Activated T-cell treated with anti-CD3 and anti-CD28 coated beads for 24 hours (primary cell): ENCODE measurements at regions not wholly inside any gene's neighbourhood (a gene's known extent, or its start where the extent isn't known, plus 50 kb on each side); places are given as distances from the start of the nearest gene placed in this dataset.

Experiments used
- DNase-seq: peaks from one replicate; pipeline ENCODE4 v3.0.0-alpha.2; 2020; ENCODE audit warnings: low read depth

DNA sequence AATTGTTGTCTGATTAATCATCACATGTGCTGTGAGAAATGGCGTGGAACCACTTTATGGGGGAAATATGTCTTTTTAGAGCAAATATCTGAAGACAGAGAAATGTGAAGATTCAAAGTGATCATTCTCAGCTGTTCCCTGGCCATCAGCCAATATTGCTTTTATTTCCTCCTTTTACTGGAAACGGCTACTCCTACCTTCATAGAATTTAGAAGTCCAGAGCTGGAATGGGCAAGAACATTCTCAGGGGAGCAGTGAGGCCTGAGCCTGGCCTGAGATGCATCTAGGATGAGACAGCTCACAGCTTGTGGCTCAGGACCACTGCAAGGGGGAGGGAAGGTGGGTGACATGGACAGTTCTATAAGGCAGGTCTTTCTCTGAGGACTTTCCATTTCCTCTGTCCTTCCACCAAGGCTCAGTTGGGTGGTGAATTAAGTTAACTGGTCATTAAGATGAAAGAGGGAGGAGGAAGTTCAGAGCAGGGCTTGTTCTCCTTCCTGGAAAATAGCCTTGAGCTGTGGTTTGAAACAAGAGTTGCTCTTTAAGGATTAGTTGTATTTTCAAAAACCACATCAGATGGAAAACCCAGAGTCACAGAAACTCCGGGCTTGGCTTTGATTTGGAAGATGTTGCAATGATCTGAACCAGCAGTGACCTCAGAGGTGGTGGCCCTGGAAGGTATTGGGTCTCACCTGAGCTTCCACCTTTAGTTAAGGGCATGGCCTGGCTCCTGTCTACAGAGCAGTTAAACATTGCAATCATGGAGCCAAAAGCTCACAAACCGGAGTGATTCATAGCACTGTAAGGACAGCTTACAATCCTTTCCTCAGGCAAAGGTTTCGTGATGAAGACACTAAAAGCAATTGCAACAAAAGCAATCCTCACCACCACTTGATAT, 144.3 kb downstream of the VAPA start:
- no peak for DNase-seq

DNA sequence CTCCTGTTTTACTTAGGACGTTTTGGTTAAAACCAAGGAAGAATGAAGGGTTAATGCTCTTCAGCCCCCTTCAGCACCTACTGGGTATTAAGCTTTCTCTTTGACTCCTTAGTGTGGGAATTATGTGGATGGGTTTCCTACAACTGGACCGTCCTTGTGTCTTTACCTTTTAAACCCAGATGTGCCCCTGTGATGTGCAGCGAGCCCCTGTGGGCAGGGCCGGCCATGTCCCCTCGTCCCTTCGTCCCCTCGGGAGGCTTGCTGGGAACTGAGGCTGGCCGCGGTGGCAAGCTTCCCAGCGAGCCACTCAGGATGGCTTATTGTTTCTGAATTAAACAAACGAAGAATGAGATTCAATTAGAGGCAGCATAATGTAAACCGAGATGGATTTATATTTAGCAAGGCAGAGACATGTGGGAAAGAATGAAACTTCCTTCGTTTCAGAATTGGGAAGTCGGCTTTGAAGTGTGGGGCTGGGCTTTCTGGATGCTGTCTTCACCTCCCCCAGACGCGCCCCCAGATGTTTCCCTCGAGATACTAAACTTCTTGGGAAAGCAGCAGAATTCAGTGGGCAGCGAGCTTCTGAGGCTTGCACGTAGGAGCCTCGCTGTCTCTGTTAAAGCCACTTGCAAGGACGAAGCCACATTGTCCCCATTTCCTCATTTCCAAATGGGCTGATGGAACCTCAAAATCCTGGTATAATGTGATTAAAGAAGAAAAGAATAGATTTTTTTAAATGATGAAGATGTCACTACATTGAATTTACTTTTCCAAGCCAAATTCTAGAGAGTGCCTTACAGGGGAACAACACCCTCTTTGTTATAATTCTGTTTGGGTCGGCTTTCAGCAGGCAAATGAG, 146.0 kb downstream of the VAPA start:
- no peak for DNase-seq

DNA sequence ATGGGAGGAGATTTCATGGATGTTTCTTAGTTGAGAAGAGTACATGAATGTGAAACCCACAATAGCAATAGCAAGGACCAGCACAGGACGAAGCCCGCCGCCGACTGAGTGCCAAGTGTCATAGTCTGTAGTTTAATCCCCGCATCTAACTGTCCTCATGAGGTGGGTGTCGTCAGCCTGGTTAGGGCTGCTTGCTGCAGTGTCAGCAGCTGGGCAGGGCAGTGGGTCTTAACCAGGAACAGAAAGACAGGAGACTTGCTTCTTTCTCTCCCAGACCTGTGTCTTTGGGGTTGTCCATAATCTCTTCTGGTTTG, 146.6 kb downstream of the VAPA start:
- no peak for DNase-seq

DNA sequence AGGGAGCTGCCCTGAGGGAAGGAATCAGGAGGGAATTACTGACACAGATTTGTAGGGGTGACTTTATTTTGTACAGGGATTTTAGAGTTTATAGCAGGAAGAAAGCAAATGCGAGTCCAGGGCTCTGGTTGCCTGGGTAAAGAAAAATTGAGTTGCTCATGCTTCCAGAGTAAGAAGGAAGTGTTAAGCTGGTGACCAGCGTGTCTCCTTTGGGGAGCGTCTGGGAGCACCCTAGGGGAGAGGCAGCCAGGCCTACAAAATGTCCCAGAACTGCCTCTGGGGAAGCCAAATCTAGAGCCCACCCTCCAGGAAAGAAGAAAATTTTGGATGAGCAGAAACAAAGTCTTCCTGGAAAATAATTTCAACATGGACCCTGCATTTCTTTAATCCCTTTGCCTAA, 147.0 kb downstream of the VAPA start:
- no peak for DNase-seq

DNA sequence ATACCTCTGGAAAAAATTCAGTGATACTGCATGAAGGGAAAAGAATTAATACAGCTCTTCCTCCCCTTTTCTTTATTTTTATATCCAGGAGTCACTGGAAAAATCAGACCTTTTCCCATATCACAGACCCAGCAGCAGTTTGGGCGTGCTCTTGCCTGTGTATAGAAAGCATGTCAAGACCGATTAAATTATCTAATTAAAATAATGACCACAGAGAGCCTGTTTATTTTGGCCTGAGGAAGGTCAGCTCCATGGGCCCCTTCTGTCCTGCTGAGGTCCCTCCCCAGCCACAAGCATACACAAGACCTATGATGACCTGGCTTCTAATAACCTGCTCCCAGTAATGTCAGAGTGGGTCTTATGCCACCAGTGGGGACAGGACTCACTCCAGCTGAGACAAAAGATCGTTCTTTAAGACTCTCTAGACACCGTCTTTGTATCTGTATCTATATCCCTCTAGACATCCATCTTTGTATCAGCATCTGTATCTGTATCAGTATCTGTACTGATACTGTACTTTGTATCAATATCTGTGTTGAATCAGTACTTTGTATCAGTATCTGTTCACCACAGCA, 147.8 kb downstream of the VAPA start:
- DNase-seq: no peak

DNA sequence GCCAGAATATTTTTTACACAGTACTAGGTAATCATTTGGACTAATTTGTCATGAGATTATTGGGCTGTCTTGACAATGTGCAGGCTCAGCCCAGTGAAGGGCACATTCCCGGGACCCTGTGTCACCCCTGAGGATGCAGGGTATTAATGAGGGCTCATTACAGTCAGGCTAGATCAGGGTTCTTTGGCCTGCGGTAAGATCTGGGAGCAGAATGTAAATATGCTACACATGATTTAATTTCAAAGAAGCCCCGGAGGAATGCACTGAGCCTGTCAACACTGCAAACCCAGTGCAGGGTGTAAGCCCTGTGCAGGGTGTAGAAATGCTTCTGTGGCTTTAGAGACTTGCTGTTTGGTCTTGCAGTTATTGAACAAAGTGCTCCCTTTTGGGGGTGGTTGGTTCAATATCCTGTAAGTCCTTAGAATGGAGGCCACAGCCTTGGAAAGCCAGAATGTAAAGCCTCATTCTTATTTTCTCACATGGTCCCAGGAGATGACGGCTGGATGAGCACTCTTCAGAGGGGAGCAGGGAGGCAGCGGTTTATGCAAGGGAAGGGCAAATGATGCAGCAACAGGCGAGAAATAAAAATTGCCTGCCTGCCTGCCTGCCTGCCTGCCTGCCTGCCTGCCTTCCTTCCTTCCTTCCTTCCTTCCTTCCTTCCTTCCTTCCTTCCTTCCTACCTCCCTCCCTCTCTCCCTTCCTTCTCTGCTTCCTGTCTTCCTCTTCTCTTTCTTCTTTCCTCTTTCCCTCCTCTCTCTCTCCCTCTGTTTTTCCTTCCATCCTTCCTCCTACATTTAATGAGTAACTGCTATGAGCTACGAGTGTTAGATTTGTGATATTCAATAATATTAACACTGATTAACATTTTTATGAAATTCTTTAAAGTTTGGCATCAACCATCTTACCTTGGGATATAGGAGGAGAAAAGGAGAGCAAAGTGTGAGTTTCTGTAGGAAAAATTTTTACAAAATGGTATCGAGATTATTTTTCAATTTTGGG, 148.8 kb downstream of the VAPA start:
- DNase-seq: no peak

DNA sequence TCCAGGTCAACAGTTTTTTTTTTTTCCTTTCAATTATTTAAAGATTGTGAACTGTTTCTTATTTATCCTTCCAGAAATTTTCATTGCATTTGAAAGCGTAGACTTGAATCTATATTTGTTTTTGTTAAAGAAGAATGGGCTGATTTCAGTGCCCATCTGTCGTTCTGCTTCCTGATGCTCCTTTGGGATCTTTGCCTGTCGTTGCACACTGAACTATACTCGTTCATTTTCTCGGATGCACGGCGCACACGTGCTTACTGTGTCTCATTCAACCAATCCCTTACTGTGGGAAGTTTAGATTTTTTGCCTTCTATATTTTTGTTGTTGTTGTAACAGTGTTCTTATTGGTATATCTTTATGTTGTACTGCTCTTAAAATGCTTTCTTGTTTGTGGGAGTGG, 149.7 kb downstream of the VAPA start:
- DNase-seq: no peak

DNA sequence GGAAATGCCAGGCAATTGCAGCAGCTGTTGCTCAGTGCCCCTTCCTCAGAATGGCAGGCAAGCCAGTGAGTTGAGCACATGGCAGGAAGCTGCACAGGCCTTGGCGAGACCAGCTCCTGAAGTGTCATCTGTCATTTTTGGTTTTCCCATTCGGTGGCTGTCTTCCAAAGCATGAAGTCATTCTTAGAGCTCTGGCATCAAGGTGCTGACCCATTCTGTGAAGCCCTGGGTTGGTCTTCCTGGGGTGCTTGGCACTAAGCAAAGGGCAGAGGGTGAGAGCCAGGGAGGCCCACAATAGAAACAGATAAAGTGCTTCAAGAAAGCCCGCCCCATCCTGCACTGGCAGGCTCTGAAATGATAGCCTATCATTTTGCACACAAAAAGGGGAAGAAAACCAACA, 150.5 kb downstream of the VAPA start:
- DNase-seq: no peak

DNA sequence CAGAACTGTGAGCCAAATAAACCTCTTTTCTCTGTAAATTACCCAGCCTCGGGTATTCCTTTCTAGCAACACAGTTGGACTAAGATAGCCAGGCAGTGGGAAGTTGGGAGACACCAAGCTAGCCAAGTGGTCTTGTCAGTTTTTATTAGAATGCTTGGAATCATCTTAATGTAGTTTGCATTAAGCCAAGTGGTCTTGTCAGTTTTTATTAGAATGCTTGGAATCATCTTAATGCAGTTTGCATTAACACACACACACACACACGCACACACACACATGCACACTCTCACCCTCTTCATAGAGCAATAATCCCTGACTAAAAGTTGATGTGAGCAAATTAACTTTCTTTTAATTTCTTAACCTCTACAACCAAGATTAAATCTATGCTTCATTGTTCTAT, 151.5 kb downstream of the VAPA start:
- DNase-seq: no peak

DNA sequence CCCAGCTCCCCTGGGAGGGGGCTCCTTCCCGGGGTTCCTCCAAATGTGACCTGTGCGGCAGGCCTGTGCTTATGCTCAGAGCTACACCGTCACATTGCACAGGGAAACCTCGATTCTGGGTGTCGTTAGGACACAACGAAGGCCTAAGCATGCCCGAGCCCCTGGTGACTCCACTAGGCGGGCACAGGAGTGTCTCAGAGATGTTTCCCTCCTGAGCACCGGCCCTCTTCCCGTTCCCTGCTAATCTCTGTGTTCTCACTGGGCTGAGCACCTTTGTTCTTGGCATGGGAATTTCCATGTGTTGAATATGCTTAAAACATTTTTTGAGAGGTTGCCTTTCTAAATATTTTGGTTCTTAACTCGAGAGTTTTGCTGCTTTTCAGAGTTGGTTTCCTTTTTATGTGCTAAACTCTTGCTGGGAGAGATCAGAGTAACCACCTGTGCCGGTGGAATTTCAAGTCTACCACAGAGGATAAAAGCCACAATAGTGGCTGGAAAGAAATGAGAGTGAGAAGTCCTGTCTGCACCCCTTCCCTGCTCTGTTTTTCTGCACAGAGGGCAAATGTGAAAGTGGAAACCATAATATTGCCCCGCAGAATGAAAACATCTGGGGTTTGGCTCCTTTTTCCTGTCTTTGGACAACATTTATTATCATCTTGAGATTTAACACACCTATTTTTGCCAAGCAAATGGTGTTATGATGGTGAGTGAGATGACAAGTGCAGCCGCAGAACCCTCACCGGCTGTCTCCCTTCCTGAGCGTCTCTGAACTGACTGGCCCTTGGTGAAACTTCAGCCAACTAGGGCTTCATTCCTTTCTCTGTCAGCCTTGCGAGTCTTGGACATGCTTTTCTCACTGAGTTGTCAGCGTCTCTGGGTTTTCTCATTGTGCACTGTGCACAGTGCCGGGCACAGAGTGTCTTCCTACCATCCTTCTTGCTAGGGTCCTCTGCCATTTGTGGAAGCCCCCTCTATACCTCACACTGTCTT, 154.1 kb downstream of the VAPA start:
- DNase-seq: no peak

DNA sequence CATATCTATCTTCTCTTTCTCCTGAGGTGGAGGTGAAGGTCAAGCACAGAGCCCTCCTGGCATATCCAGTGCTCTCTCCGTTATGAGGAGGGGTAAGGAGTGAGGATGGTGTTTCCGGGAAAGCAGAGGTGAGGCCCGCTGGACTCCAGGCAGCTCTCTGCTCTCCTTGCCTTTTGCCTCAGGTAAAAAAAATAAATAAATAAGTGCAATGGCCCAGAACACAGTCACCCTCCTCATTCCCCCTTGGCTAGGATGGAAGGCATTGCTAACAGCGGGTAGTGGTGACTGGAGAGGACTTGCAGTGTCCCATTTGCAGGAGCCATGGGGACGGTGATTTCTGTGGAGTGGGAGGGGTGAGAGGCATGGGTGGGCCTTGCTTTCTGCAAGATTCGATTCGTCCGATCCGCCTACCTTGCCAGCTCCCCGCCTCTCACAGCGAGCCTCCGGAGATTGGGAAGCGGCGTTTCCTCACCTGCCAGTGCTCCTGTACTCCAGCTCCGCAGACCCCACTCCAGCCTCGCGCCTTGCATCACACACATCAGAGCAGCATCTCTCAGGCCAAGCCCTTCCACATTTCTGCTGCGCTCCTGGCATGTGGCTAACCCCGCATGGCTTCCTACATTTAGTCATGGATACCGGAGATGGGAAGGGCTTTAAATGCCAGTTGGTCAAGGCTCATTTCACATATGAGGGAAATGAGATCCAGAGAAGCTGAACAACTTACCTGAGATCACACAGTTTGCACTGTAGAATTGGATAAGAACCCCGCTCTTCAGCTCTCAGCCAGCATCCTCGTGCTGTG, 155.2 kb downstream of the VAPA start:
- DNase-seq: no peak

DNA sequence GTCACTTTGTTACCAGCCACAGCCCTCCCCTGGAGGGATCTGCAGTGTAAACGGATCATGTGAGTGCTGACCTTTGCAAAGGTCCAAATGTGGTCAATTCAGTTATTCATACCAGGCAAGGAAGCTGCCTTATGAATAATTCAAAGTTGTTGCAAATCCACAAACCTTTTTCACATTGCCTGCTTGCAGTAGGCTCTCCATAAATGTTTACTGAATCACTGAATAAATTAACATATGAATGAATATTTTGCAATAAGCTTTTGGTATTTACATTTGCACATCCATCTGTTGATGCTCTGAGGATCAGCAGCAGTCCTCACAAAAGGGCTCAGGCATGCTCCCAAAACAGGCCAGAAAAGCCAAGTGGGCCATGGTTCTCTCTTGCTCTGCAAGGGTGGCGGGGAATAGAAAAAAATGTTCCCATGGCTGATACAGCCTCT, 156.8 kb downstream of the VAPA start:
- DNase-seq: no peak

DNA sequence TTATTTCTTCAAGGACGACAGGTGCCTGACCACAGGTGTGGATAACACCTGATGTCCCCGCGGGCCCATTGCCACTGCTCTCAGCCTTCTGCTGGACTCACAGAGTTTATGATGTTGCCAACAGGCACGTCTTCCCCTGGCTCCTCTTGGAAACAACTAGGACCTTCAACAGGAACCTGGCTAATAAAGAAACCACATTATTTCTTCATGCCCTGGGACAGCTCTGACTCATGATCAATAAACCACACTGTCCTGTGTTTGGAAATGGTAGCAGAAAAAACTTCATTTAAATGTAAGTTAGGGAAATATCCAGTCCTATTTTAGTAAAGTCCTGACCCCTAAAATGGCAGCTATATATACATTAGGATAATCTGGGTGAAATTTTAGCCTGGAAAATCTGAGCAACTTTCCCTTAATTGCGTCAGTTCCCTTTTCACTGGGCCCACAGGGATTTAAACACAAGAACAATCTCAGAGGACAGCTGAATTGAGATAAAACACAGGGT, 158.9 kb downstream of the VAPA start:
- no peak for DNase-seq

DNA sequence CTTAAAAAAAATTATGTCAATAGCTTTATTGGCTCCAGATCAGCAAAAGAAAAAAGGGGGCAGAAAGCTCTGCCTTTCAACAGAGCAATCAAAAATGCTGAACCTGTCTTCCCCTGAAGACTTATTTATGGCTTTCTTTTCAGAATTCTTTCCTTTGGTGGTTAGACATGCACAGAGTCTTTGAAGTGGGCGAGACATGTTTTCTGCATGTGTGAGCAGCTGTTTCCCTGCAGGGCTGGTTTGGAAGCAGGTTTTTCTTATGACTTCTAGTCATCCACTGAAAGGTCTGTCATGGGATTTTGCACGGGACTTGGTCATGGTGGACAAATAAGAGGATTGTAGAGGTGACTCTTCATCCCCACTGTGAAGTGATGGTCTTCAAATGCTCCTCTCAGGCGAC, 160.3 kb downstream of the VAPA start:
- DNase-seq: no peak

DNA sequence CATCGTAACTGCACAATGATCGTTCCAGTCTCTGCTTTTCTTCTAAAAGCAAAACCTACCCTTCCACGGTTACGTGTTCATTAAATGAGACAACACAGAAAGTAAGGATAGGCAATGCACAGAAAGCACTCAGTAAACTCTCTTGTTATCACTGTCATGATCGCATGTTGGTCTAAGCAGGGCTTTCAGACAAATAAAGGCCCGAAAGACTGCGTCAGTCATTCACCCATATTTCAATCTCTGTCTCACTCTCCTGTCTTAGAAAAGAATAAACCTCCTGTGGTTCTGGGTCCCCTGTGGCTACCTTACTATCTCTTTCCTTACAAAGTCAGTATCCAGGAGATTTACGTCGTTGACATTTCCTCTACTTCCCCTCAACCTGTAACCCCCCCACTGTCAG, 160.9 kb downstream of the VAPA start:
- DNase-seq: no peak

DNA sequence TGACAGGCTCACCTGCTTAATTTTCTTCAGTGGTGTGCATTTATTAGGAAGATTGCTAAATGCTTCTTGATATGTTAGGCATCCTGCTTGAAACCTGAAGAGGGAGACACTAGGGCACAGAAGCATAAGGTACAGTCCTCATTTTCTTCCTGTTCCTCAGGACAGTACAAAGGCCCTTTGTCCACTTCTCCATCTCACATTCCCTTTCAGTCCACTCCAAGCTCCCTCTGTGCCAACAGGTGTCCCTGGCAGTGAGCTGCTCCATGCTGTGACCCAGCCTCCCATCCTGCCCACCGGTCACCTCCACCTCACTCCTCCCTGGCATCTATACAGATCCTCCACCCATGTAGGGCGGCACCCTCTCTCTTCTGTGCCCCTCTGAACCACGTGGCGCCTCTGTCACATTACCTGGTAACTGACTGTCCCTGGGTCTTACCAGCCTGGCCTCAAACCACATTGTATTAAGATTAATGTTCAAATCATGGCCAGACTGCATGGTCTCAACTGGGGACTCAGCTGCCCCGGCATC, 162.8 kb downstream of the VAPA start:
- no peak for DNase-seq

DNA sequence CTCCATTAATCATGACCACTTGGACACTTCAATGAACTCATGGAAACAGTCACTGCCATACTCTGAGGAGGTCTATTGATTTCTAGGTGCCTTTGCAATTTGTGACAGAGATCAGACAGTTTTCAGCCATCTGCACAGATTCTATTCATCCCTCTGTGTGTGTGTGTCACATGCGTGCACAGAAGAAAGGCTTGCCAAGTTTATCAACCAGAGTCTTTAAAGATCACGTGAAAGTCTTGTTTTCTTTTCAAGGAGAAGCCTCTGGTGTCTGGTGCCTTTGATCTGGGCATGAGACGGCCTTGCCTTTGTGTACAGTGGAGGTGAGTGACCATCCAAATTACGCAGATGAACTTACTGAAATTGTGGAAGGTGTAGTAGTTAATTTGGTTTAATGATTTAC, 164.2 kb downstream of the VAPA start:
- no peak for DNase-seq

DNA sequence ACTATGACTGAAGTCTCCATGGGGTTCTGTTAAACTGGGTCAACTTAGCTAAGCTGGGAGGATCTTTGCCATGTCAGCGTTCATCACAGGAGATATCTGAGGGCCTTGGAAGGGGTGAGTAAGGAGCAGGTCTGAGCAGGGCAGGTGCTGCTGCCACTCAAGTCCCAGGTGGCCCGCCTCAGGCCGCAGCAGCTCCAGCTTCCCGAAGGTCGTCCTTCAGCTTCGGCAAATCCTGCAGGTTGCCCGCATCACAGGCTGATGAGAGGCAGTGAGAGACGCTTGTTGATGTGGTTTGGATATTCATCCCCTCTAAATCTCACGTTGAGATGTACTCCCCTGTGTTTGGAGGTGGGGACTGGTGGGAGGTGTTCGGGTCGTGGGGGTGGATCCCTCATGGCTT, 166.6 kb downstream of the VAPA start:
- DNase-seq: no peak

DNA sequence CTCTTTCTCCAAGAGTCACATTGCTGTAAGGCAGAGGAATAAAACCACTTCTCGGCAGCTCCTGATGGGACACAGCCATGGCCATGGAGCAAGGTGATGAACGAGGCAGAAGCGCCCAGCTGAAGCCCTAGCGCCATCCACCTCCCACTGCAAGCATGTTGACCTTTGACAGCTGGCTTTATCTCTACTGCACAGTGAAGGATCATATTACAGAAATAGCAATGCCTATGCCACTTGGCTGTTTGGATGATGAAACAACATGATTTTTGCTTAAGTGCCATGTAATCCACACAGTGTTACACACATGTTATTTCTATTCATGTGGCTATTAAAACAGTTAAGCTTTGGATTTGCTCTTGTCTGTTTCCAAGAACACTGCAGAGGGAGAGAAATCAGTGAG, 167.7 kb downstream of the VAPA start:
- DNase-seq: no peak
